H9 (cell line): ENCODE measurements at regions not wholly inside any gene's neighbourhood (a gene's known extent, or its start where the extent isn't known, plus 50 kb on each side); places are given as distances from the start of the nearest gene placed in this dataset.

Experiments
- DNase-seq: peaks from one replicate; pipeline ENCODE4 v3.0.0-alpha.2; 2017
- H2AFZ ChIP-seq: one replicate; pipeline ENCODE4 v1.6.1; 2013; ENCODE audit warnings: mild to moderate bottlenecking, low read length, control low read depth, moderate library complexity
- H2AK5ac ChIP-seq: 2 replicates; pipeline ENCODE4 v1.6.1; 2013; ENCODE audit warnings: low read length, control low read depth, mixed read lengths; ENCODE audit not compliant: insufficient read length
- H2BK120ac ChIP-seq: one replicate; pipeline ENCODE4 v1.6.1; 2013; ENCODE audit warnings: low read depth, mild to moderate bottlenecking, low read length, control low read depth, inconsistent platforms; ENCODE audit not compliant: poor library complexity, severe bottlenecking
- H2BK12ac ChIP-seq: 2 replicates; pipeline ENCODE4 v1.6.1; 2013; ENCODE audit warnings: low read length, control low read depth, mixed read lengths, low read depth; ENCODE audit not compliant: insufficient read length
- H2BK15ac ChIP-seq: 2 replicates; pipeline ENCODE4 v1.6.1; 2013; ENCODE audit warnings: low read depth, low read length, control low read depth
- H2BK20ac ChIP-seq: one replicate; pipeline ENCODE4 v1.6.1; 2013; ENCODE audit warnings: low read depth, mild to moderate bottlenecking, low read length, control low read depth, inconsistent platforms; ENCODE audit not compliant: poor library complexity, severe bottlenecking
- H2BK5ac ChIP-seq: 2 replicates; pipeline ENCODE4 v1.6.1; 2013; ENCODE audit warnings: low read length, control low read depth, mixed read lengths; ENCODE audit not compliant: insufficient read length
- H3K14ac ChIP-seq: 2 replicates; pipeline ENCODE4 v1.6.1; 2013; ENCODE audit warnings: low read length, control low read depth; ENCODE audit not compliant: insufficient read depth
- H3K18ac ChIP-seq: 2 replicates; pipeline ENCODE4 v1.6.1; 2013; ENCODE audit warnings: low read depth, mild to moderate bottlenecking, mixed read lengths, low read length, control low read depth; ENCODE audit not compliant: insufficient read length
- H3K23ac ChIP-seq: 2 replicates; pipeline ENCODE4 v1.6.1; 2013; ENCODE audit warnings: low read length, control low read depth, mixed read lengths, low read depth; ENCODE audit not compliant: insufficient read length
- H3K23me2 ChIP-seq: 2 replicates; pipeline ENCODE4 v1.6.1; 2013; ENCODE audit warnings: low read depth, mild to moderate bottlenecking, mixed read lengths, low read length, control low read depth; ENCODE audit not compliant: insufficient read length, poor library complexity, severe bottlenecking
- H3K27ac ChIP-seq: 2 replicates; pipeline ENCODE4 v1.5.1; 2013; ENCODE audit warnings: low read length, control low read depth, mixed read lengths, low read depth; ENCODE audit not compliant: insufficient read length
- H3K27me3 ChIP-seq: 2 replicates; pipeline ENCODE4 v1.6.1; 2013; ENCODE audit warnings: low read length, control low read depth, inconsistent platforms; ENCODE audit not compliant: insufficient read depth
- H3K4ac ChIP-seq: 2 replicates; pipeline ENCODE4 v1.6.1; 2013; ENCODE audit warnings: low read depth, mild to moderate bottlenecking, control low read depth, inconsistent platforms, low read length, moderate library complexity
- H3K4me1 ChIP-seq: 2 replicates; pipeline ENCODE4 v1.6.1; 2013; ENCODE audit warnings: low read length, control low read depth, inconsistent platforms; ENCODE audit not compliant: insufficient read depth
- H3K4me2 ChIP-seq: 2 replicates; pipeline ENCODE4 v1.6.1; 2013; ENCODE audit warnings: low read length, control low read depth, mixed read lengths; ENCODE audit not compliant: insufficient read length, insufficient read depth
- H3K56ac ChIP-seq: 2 replicates; pipeline ENCODE4 v1.6.1; 2013; ENCODE audit warnings: low read depth, mild to moderate bottlenecking, mixed read lengths, low read length, control low read depth; ENCODE audit not compliant: insufficient read length
- H3K79me1 ChIP-seq: 2 replicates; pipeline ENCODE4 v1.6.1; 2013; ENCODE audit warnings: low read depth, mild to moderate bottlenecking, moderate library complexity, low read length, control low read depth, inconsistent platforms; ENCODE audit not compliant: insufficient read depth, poor library complexity, severe bottlenecking
- H3K79me2 ChIP-seq: 2 replicates; pipeline ENCODE4 v1.6.1; 2013; ENCODE audit warnings: low read length, control low read depth, inconsistent platforms; ENCODE audit not compliant: insufficient read depth
- H3K9ac ChIP-seq: 2 replicates; pipeline ENCODE4 v1.6.1; 2013; ENCODE audit warnings: low read length, control low read depth, mixed read lengths; ENCODE audit not compliant: insufficient read length; ENCODE audit errors: extremely low read depth
- H3K9me3 ChIP-seq: one replicate; pipeline ENCODE4 v1.6.1; 2013; ENCODE audit warnings: low read depth, low read length, inconsistent platforms; ENCODE audit not compliant: control insufficient read depth
- H3T11ph ChIP-seq: one replicate; pipeline ENCODE4 v1.6.1; 2013; ENCODE audit warnings: mild to moderate bottlenecking, low read length, control low read depth, inconsistent platforms
- H4K20me1 ChIP-seq: one replicate; pipeline ENCODE4 v1.6.1; 2013; ENCODE audit not compliant: control insufficient read depth, insufficient read length, insufficient read depth
- H4K5ac ChIP-seq: 2 replicates; pipeline ENCODE4 v1.6.1; 2013; ENCODE audit warnings: low read depth, mild to moderate bottlenecking, mixed read lengths, low read length, control low read depth; ENCODE audit not compliant: insufficient read length
- H4K8ac ChIP-seq: replicated peaks from 2 replicates; pipeline ENCODE4 v1.6.1; 2013; ENCODE audit warnings: low read length, control low read depth, mixed read lengths, low read depth; ENCODE audit not compliant: insufficient read length
- H4K91ac ChIP-seq: 2 replicates; pipeline ENCODE4 v1.6.1; 2013; ENCODE audit warnings: low read depth, mild to moderate bottlenecking, moderate library complexity, mixed read lengths, low read length, control low read depth; ENCODE audit not compliant: insufficient read length
- H3K27ac Mint-ChIP-seq, 3 experiments: 2 replicates in 2 of 3; 3 replicates in 1 of 3; pipeline ENCODE4 v1.8.0; 2020 to 2021; ENCODE audit warnings: mixed read lengths in 3 of 3, mild to moderate bottlenecking in 1 of 3, moderate library complexity in 1 of 3
- H3K27me3 Mint-ChIP-seq: 2 replicates; pipeline ENCODE4 v1.8.0; 2021; ENCODE audit warnings: low read depth, mild to moderate bottlenecking, moderate library complexity, mixed read lengths
- H3K36me3 Mint-ChIP-seq, 3 experiments: 2 replicates in 2 of 3; 3 replicates in 1 of 3; pipeline ENCODE4 v1.8.0; 2020 to 2021; ENCODE audit warnings: low read depth in 3 of 3, mixed read lengths in 3 of 3; ENCODE audit not compliant: insufficient read depth in 1 of 3
- H3K4me1 Mint-ChIP-seq, 2 experiments: 2 replicates each; pipeline ENCODE4 v1.8.0; 2020; ENCODE audit warnings: mixed read lengths in 2 of 2
- H3K4me3 Mint-ChIP-seq, 2 experiments: 2 replicates in 1 of 2; 3 replicates in 1 of 2; pipeline ENCODE4 v1.8.0; 2020 to 2021; ENCODE audit warnings: mild to moderate bottlenecking in 2 of 2, mixed read lengths in 2 of 2, moderate library complexity in 1 of 2
- H3K9me3 Mint-ChIP-seq, 2 experiments: 2 replicates in 1 of 2; 3 replicates in 1 of 2; pipeline ENCODE4 v1.8.0; 2020; ENCODE audit warnings: mild to moderate bottlenecking in 2 of 2, mixed read lengths in 2 of 2, moderate library complexity in 1 of 2
- WGBS: extraction: QIAGEN DNeasy Blood & Tissue Kit; methylation state at CpG from one replicate; pipeline ENCODE4 v1.1.7; 2013; ENCODE audit warnings: missing lambda C conversion rate, low lambda C conversion rate, mixed read lengths; ENCODE audit not compliant: insufficient read length; ENCODE audit errors: extremely low coverage; 5-methylcytosine and 5-hydroxymethylcytosine counted together
- TF ChIP-seq, protein P1 (sequence below): fragments of 200-600 bp; sonication (generic); conservative IDR thresholded peaks from 3 replicates; pipeline ENCODE4 v1.8.0; 2021; ENCODE audit warnings: antibody characterized with exemption, mild to moderate bottlenecking

DNA sequence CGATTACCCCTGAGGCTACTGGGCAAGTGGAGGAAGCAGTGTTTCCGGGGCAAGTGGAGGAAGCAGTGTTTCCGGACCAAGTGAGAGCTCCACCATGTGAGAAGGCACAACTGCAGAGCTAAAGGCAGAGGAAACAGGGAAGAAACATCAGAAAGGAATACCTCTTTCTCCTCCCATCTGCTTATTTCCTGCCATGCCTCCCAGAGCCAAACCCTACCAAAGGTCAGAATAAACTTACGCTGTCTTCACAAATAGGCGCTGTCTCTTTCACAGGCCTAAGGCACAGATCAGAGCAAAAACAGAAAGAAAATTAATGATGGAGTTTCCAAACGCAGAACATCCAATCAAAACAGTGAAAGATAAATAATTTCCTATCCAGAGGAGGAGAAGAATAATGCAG lies 153.0 kb downstream of the ATOH1 start:
- no peak for DNase-seq
- no peaks in the 10 kb centered on the region for H3K4me1 Mint-ChIP-seq
- H3K56ac ChIP-seq = no peak overlapping the region
- no peaks in the 10 kb centered on the region for H3K4me1 ChIP-seq
- H3K79me2 ChIP-seq = no peaks in the 10 kb centered on the region
- no peak overlapping the region for H2AK5ac ChIP-seq
- no peak overlapping the region for H3K14ac ChIP-seq
- no peak overlapping the region for H3K23ac ChIP-seq
- H3K27me3 ChIP-seq = no peaks in the 10 kb centered on the region
- H3K9me3 ChIP-seq = no peaks in the 10 kb centered on the region
- H4K8ac ChIP-seq = no peak overlapping the region
- no peak overlapping the region for H2AFZ ChIP-seq
- H4K20me1 ChIP-seq = no peaks in the 10 kb centered on the region
- no peak overlapping the region for H3T11ph ChIP-seq
- no peak overlapping the region for H3K4me2 ChIP-seq
- H3K23me2 ChIP-seq = no peaks in the 10 kb centered on the region
- H4K5ac ChIP-seq = no peak overlapping the region
- H4K91ac ChIP-seq = no peak overlapping the region
- no peak overlapping the region for H2BK5ac ChIP-seq
- H2BK15ac ChIP-seq = no peak overlapping the region
- no peak overlapping the region for H2BK120ac ChIP-seq
- peak overlapping the region in 1 of 3 experiments; percentile 32; a peak in 1 of 7 replicates for H3K27ac Mint-ChIP-seq
- no peak overlapping the region for H3K9ac ChIP-seq
- no CpG with 5 or more reads among the region's 6 CpGs for WGBS
- peaks cover 2 to 18% (median 8%) of the 10 kb centered on the region in 3 experiments; a peak in 6 of 7 replicates for H3K36me3 Mint-ChIP-seq
- H2BK20ac ChIP-seq = no peak overlapping the region
- TF ChIP-seq, protein P1, sequence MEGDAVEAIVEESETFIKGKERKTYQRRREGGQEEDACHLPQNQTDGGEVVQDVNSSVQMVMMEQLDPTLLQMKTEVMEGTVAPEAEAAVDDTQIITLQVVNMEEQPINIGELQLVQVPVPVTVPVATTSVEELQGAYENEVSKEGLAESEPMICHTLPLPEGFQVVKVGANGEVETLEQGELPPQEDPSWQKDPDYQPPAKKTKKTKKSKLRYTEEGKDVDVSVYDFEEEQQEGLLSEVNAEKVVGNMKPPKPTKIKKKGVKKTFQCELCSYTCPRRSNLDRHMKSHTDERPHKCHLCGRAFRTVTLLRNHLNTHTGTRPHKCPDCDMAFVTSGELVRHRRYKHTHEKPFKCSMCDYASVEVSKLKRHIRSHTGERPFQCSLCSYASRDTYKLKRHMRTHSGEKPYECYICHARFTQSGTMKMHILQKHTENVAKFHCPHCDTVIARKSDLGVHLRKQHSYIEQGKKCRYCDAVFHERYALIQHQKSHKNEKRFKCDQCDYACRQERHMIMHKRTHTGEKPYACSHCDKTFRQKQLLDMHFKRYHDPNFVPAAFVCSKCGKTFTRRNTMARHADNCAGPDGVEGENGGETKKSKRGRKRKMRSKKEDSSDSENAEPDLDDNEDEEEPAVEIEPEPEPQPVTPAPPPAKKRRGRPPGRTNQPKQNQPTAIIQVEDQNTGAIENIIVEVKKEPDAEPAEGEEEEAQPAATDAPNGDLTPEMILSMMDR = no peak
- no peak overlapping the region for H3K27ac ChIP-seq
- no peak overlapping the region for H2BK12ac ChIP-seq
- H3K9me3 Mint-ChIP-seq = peaks cover 18 to 21% of the 10 kb centered on the region in 2 experiments
- H3K4me3 Mint-ChIP-seq = no peak overlapping the region
- H3K79me1 ChIP-seq = no peaks in the 10 kb centered on the region
- no peak overlapping the region for H3K4ac ChIP-seq
- no peak overlapping the region for H3K18ac ChIP-seq
- H3K27me3 Mint-ChIP-seq = no peaks in the 10 kb centered on the region; the same call in 1 of the 2 replicates
